ENCODE measurements at regions not wholly inside any gene's neighbourhood (a gene's known extent, or its start where the extent isn't known, plus 50 kb on each side); places are given as distances from the start of the nearest gene placed in this dataset.

- no peak for TF ChIP-seq ELF4 (CRISPR knock-in tag; IDR thresholded peaks at IDR 0.05; ENCODE audit: low read depth)
- TF ChIP-seq CTCF (IDR thresholded peaks at IDR 0.05): no peak
- no peak for TF ChIP-seq CDX4 (CRISPR knock-in tag; IDR thresholded peaks at IDR 0.05; ENCODE audit: borderline replicate concordance)
- no peak for TF ChIP-seq ATF2 (CRISPR knock-in tag; IDR thresholded peaks at IDR 0.05; ENCODE audit: borderline replicate concordance, low read depth)
- no peak for TF ChIP-seq ESRRA (CRISPR knock-in tag; IDR thresholded peaks at IDR 0.05; ENCODE audit: borderline replicate concordance)
- TF ChIP-seq E2F4 (CRISPR knock-in tag; IDR thresholded peaks at IDR 0.05; ENCODE audit: borderline replicate concordance, low read depth): no peak
- TF ChIP-seq CREB1 (CRISPR knock-in tag; IDR thresholded peaks at IDR 0.05): no peak
- TF ChIP-seq USF1 (CRISPR knock-in tag; IDR thresholded peaks at IDR 0.05): no peak
Measured at GRCh38 chr20:41865938-41866337, 247.8 kb upstream of the CHD6 start.
